ENCODE measurements at regions not wholly inside any gene's neighbourhood (a gene's known extent, or its start where the extent isn't known, plus 50 kb on each side); places are given as distances from the start of the nearest gene placed in this dataset.

DNA sequence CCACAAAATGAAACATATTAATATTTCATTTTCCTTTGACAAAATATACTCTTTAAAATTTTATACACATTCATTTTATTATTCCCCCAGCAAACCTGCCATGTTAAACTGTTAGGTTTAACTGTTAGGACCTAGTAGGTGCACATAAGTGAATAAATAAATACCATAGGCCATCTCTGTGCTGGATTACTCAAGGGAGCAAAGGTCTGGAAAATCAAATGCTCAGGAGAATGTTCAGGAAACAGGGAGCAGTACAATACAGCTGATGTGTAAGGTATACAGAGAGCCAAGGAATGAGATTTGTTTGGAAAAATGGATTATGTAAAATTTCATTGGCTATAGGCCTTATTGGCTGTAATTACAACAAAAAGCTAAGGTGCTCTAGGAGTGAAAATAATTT lies 339.3 kb downstream of the BCKDHB start:
- no peak for TF ChIP-seq CTCF (IDR thresholded peaks at IDR 0.05)
- no peak for TF ChIP-seq POLR2AphosphoS5 (IDR thresholded peaks at IDR 0.05; ENCODE audit: insufficient read depth in 1 of 2, low read depth in 1 of 2)
